ENCODE measurements at regions not wholly inside any gene's neighbourhood (a gene's known extent, or its start where the extent isn't known, plus 50 kb on each side); places are given as distances from the start of the nearest gene placed in this dataset.

- WGBS: 67% methylated on average over 10 of the region's 10 CpGs
- H3K27me3 ChIP-seq (ENCODE audit: control insufficient read depth in 4 of 4, insufficient read depth in 4 of 4, low read length in 3 of 4): peaks cover 0 to 5% (median 0%) of the 10 kb centered on the region in 4 donors
- no peaks in the 10 kb centered on the region for H3K36me3 ChIP-seq (ENCODE audit: control insufficient read depth in 4 of 4, insufficient read depth in 3 of 4, low read depth in 1 of 4, low read length in 3 of 4)
- no peak for DNase-seq (ENCODE audit: low spot score)
- no peak overlapping the region for H3K9ac ChIP-seq (ENCODE audit: low read depth in 1 of 2, low read length in 2 of 2)
- no peak overlapping the region for H3K27ac ChIP-seq (ENCODE audit: low read depth in 1 of 2, low read length in 2 of 2)
- H3K4me3 ChIP-seq (ENCODE audit: low read depth in 1 of 3, low read length in 3 of 3): no peak overlapping the region
- H3K4me1 ChIP-seq (ENCODE audit: control insufficient read depth in 4 of 4, insufficient read depth in 4 of 4, low read length in 3 of 4): no peaks in the 10 kb centered on the region
- TF ChIP-seq CTCF (IDR thresholded peaks at IDR 0.05; ENCODE audit: low read depth, low read length, missing input control): no peak
- TF ChIP-seq EGR1 (IDR thresholded peaks at IDR 0.05; ENCODE audit: low read depth in 2 of 2): no peak
- no peak for TF ChIP-seq TAF1 (conservative IDR thresholded peaks at IDR 0.05)
- TF ChIP-seq JUND (IDR thresholded peaks at IDR 0.05): no peak
- no peak for TF ChIP-seq HNF4G (IDR thresholded peaks at IDR 0.05)
- no peak for TF ChIP-seq ZBTB33 (IDR thresholded peaks at IDR 0.05)
- no peak for TF ChIP-seq NR2F2 (IDR thresholded peaks at IDR 0.05)
- no peak for TF ChIP-seq HNF4A (conservative IDR thresholded peaks at IDR 0.05)
- TF ChIP-seq RXRA (IDR thresholded peaks at IDR 0.05): no peak
- TF ChIP-seq FOXA1 (IDR thresholded peaks at IDR 0.05): no peak
- TF ChIP-seq MAX (IDR thresholded peaks at IDR 0.05): no peak
- no peak for TF ChIP-seq GABPA (IDR thresholded peaks at IDR 0.05 in 1 of 2, conservative IDR thresholded peaks at IDR 0.05 in 1 of 2)
- no peak for TF ChIP-seq YY1 (IDR thresholded peaks at IDR 0.05)
- TF ChIP-seq FOXA2 (IDR thresholded peaks at IDR 0.05): no peak
- peaks cover 0 to 1% (median 0%) of the 10 kb centered on the region in 4 donors for H3K9me3 ChIP-seq (ENCODE audit: control insufficient read depth in 4 of 4, low read length in 3 of 4)
Measured at GRCh38 chr11:130606781-130607511, 158.5 kb downstream of the ADAMTS15 start.

GRCh38 chr11:130608287-130608686 is 159.8 kb downstream of the ADAMTS15 start:
- Histone ChIP-seq H3K9ac (ENCODE audit: low read depth in 1 of 2, low read length in 2 of 2) (no peak overlapping the region), H3K36me3 (ENCODE audit: control insufficient read depth in 4 of 4, insufficient read depth in 3 of 4, low read depth in 1 of 4, low read length in 3 of 4) (no peaks in the 10 kb centered on the region), H3K9me3 (ENCODE audit: control insufficient read depth in 4 of 4, low read length in 3 of 4) (no peaks in the 10 kb centered on the region), H3K4me1 (ENCODE audit: control insufficient read depth in 4 of 4, insufficient read depth in 4 of 4, low read length in 3 of 4) (no peaks in the 10 kb centered on the region), H3K4me3 (ENCODE audit: low read depth in 1 of 3, low read length in 3 of 3) (no peak overlapping the region), H3K27me3 (ENCODE audit: control insufficient read depth in 4 of 4, insufficient read depth in 4 of 4, low read length in 3 of 4) (peaks cover 0 to 8% (median 0%) of the 10 kb centered on the region in 4 donors), H3K27ac (ENCODE audit: low read depth in 1 of 2, low read length in 2 of 2) (no peak overlapping the region)
- no peak for TF ChIP-seq CTCF (IDR thresholded peaks at IDR 0.05; ENCODE audit: low read depth, low read length, missing input control)
- TF ChIP-seq JUND (IDR thresholded peaks at IDR 0.05): no peak
- TF ChIP-seq ATF3 (IDR thresholded peaks at IDR 0.05): no peak
- no peak for DNase-seq (ENCODE audit: low spot score)
- WGBS: 74% methylated on average over 8 of the region's 8 CpGs
